Left colon (tissue), 2 donors: ENCODE measurements at regions not wholly inside any gene's neighbourhood (a gene's known extent, or its start where the extent isn't known, plus 50 kb on each side); places are given as distances from the start of the nearest gene placed in this dataset.

Experiments
- ATAC-seq: fragments of 200-7000 bp; cut with Tn5 transposase; one replicate; pipeline ENCODE4 v1.9.1; 2020; ENCODE audit warnings: mild to moderate bottlenecking, moderate library complexity
- DNase-seq, 2 donors: peaks; one replicate each; pipeline ENCODE4 v3.0.0-alpha.2; 2020
- intact Hi-C, 2 donors: fragments of 100-400 bp; cut with DNase I in 1 of 2; cut with micrococcal nuclease in 1 of 2; formaldehyde crosslinking; loops; one replicate each; pipeline versions ENCODE4 v1.11.2 to v1.14.0; 2022; cut with DNase I, micrococcal nuclease
- donor health status: DM: no; HTN: no; CAD: no.
- donor health status: DM: yes; HTN: yes; CAD: no.

DNA sequence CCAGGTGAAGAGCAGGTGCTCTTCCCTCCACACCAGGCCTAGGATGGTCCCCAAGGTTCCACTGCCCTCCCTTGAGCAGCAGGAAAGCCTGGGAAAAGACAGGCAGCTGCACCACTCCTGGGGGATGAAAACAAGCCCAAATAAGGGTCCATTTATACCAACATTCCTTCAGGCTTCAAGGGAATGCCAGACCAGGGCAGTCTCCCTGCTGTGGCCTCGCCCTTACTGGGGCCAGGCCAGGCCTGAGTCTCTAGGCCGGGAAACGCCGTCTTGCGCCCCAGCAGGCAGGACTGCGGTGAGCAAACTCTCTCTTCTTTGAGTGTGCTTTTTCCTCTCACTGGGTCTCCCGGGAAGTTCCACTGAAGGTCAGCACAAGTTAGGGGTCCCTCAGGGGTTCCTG is 443.5 kb downstream of the SOX6 start:
- ATAC-seq (no peak), DNase-seq (no peak)
- intact Hi-C loops = no loop called here

DNA sequence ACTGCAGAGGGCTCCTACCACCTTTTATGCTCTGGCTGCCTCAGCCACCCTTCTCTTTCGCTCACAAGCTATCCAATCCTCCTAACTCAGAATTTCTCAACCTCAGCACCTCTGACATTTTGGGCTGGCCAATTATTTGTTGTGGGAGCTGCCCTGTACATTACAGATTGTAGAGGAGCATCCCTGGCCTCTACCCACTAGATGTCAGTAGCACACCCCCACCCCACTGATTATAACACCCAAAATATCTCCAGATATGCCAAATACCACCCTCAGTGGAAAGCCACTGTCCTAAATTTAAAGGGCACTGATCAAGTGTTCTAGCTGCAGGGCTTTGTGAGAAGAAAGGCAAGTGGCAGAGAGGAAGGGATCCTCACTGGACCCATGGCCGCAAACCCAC is 443.1 kb downstream of the SOX6 start:
- DNase-seq (no peak), ATAC-seq (no peak)
- intact Hi-C loops = no loop called here
